ENCODE measurements at regions not wholly inside any gene's neighbourhood (a gene's known extent, or its start where the extent isn't known, plus 50 kb on each side); places are given as distances from the start of the nearest gene placed in this dataset.
A peak's percentile ranks its signal among the peaks of the same experiment; 100 is the strongest.

- H3K27me3 ChIP-seq: no peaks in the 10 kb centered on the region
- no peaks in the 10 kb centered on the region for H3K9me3 ChIP-seq
- H3K36me3 ChIP-seq: no peaks in the 10 kb centered on the region
- WGBS, 2 donors: 46 to 52% methylated on average over 3 of the region's 3 CpGs
- no peak overlapping the region for H3K4me3 ChIP-seq
- ATAC-seq (ENCODE audit: low FRiP score in 2 of 2) (no peak), DNase-seq (no peak)
- peaks cover 0 to 5% (median 0%) of the 10 kb centered on the region in 4 donors for H3K4me1 ChIP-seq
- TF ChIP-seq POLR2A (IDR thresholded peaks at IDR 0.05) (no peak), CTCF (IDR thresholded peaks at IDR 0.05) (no peak), POLR2AphosphoS5 (IDR thresholded peaks at IDR 0.05) (no peak), EP300 (IDR thresholded peaks at IDR 0.05) (no peak)
- no peak overlapping the region for H3K27ac ChIP-seq
These were observed 51.0 kb upstream of the ASIP start for GRCh38 chr20:34190262-34190661.

- peaks cover 0 to 5% (median 0%) of the 10 kb centered on the region in 4 donors for H3K4me1 ChIP-seq
- H3K27me3 ChIP-seq: no peaks in the 10 kb centered on the region
- no peak overlapping the region for H3K4me3 ChIP-seq
- peak in 1 of 2 donors; percentile 71 for DNase-seq
- no peaks in the 10 kb centered on the region for H3K36me3 ChIP-seq
- no peak overlapping the region for H3K27ac ChIP-seq
- ATAC-seq (ENCODE audit: low FRiP score in 2 of 2): peak; percentile 87 to 91
- no peak for TF ChIP-seq POLR2A (IDR thresholded peaks at IDR 0.05)
- TF ChIP-seq POLR2AphosphoS5 (IDR thresholded peaks at IDR 0.05): no peak
- peak; percentile 38 to 69 (median 61) for TF ChIP-seq CTCF (IDR thresholded peaks at IDR 0.05)
- no peak for TF ChIP-seq EP300 (IDR thresholded peaks at IDR 0.05)
- no peaks in the 10 kb centered on the region for H3K9me3 ChIP-seq
- 18 to 25% methylated on average over 3 of the region's 3 CpGs for WGBS, 2 donors
These were observed 50.5 kb upstream of the ASIP start for GRCh38 chr20:34190679-34191090.

Data from upper lobe of left lung (tissue), 6 donors.